Left ventricle myocardium inferior (tissue), 1 donor: ENCODE measurements at regions not wholly inside any gene's neighbourhood (a gene's known extent, or its start where the extent isn't known, plus 50 kb on each side); places are given as distances from the start of the nearest gene placed in this dataset.

ENCODE experiments used
- DNase-seq: peaks from one replicate; pipeline ENCODE4 v3.0.0-alpha.2; 2020
- H3K27ac ChIP-seq: fragments of 200-600 bp; replicated peaks from 2 replicates; pipeline ENCODE4 v1.8.0; 2021
- H3K27me3 ChIP-seq: fragments of 200-600 bp; 2 replicates; pipeline ENCODE4 v1.8.0; 2021; ENCODE audit warnings: low read depth
- H3K36me3 ChIP-seq: fragments of 200-600 bp; 2 replicates; pipeline ENCODE4 v1.8.0; 2021
- H3K4me1 ChIP-seq: fragments of 200-600 bp; 2 replicates; pipeline ENCODE4 v1.8.0; 2021
- H3K4me3 ChIP-seq: fragments of 200-600 bp; 2 replicates; pipeline ENCODE4 v1.8.0; 2021; ENCODE audit warnings: mild to moderate bottlenecking, moderate library complexity
- H3K9me3 ChIP-seq: fragments of 200-600 bp; replicated peaks from 2 replicates; pipeline ENCODE4 v1.8.0; 2021
- CTCF ChIP-seq: fragments of 200-600 bp; IDR thresholded peaks from 2 replicates; pipeline ENCODE4 v1.8.0; 2021; ENCODE audit warnings: antibody characterized with exemption, mild to moderate bottlenecking, borderline replicate concordance
- intact Hi-C: fragments of 100-400 bp; cut with micrococcal nuclease; formaldehyde crosslinking; loops from one replicate; pipeline ENCODE4 v1.11.0; 2022
- donor health status: DM: no; HTN: yes; CAD: no; lungs with severe emphysema.

- intact Hi-C loops, result no loop called here
- Histone ChIP-seq H3K27ac (no peak overlapping the region), H3K9me3 (no peaks in the 10 kb centered on the region), H3K4me3 (no peak overlapping the region), H3K36me3 (no peaks in the 10 kb centered on the region), H3K4me1 (no peaks in the 10 kb centered on the region), H3K27me3 (no peaks in the 10 kb centered on the region)
- TF ChIP-seq CTCF, result no peak
- no peak for DNase-seq
These were observed 1713.2 kb upstream of the FLRT2 start for GRCh38 chr14:83816761-83817160.

GRCh38 chr14:83825843-83826242 is 1704.1 kb upstream of the FLRT2 start:
- Histone ChIP-seq H3K27me3 (no peaks in the 10 kb centered on the region), H3K27ac (no peak overlapping the region), H3K36me3 (no peaks in the 10 kb centered on the region), H3K9me3 (no peaks in the 10 kb centered on the region), H3K4me1 (no peaks in the 10 kb centered on the region), H3K4me3 (no peak overlapping the region)
- no peak for TF ChIP-seq CTCF
- no peak for DNase-seq
- intact Hi-C loops, result no loop called here

GRCh38 chr14:83826838-83827237 is 1703.1 kb upstream of the FLRT2 start:
- H3K9me3 ChIP-seq, result no peaks in the 10 kb centered on the region
- no peaks in the 10 kb centered on the region for H3K4me1 ChIP-seq
- no peak overlapping the region for H3K27ac ChIP-seq
- intact Hi-C loops, result no loop called here
- peak overlapping the region; percentile 37 for H3K4me3 ChIP-seq
- H3K27me3 ChIP-seq, result no peaks in the 10 kb centered on the region
- no peak for DNase-seq
- TF ChIP-seq CTCF, result no peak
- H3K36me3 ChIP-seq, result no peaks in the 10 kb centered on the region

- no peak overlapping the region for H3K4me3 ChIP-seq
- H3K4me1 ChIP-seq, result no peaks in the 10 kb centered on the region
- intact Hi-C loops, result no loop called here
- H3K27me3 ChIP-seq, result no peaks in the 10 kb centered on the region
- H3K36me3 ChIP-seq, result no peaks in the 10 kb centered on the region
- no peaks in the 10 kb centered on the region for H3K9me3 ChIP-seq
- TF ChIP-seq CTCF, result no peak
- no peak overlapping the region for H3K27ac ChIP-seq
- no peak for DNase-seq
These were observed 1702.6 kb upstream of the FLRT2 start for GRCh38 chr14:83827383-83827782.

GRCh38 chr14:83828406-83828805 is 1701.5 kb upstream of the FLRT2 start:
- Histone ChIP-seq H3K27me3 (no peaks in the 10 kb centered on the region), H3K27ac (no peak overlapping the region), H3K36me3 (no peaks in the 10 kb centered on the region), H3K4me1 (no peaks in the 10 kb centered on the region), H3K9me3 (peaks cover 6% of the 10 kb centered on the region), H3K4me3 (no peak overlapping the region)
- no peak for DNase-seq
- no peak for TF ChIP-seq CTCF
- intact Hi-C loops, result no loop called here

GRCh38 chr14:83830316-83830715 is 1699.6 kb upstream of the FLRT2 start:
- no peaks in the 10 kb centered on the region for H3K27me3 ChIP-seq
- DNase-seq, result no peak
- H3K4me1 ChIP-seq, result no peaks in the 10 kb centered on the region
- TF ChIP-seq CTCF, result no peak
- H3K4me3 ChIP-seq, result no peak overlapping the region
- intact Hi-C loops, result no loop called here
- peaks cover 9% of the 10 kb centered on the region for H3K9me3 ChIP-seq
- no peaks in the 10 kb centered on the region for H3K36me3 ChIP-seq
- H3K27ac ChIP-seq, result no peak overlapping the region
